SK-N-MC (cell line): ENCODE measurements at regions not wholly inside any gene's neighbourhood (a gene's known extent, or its start where the extent isn't known, plus 50 kb on each side); places are given as distances from the start of the nearest gene placed in this dataset.

ENCODE experiments used
- EZH2 ChIP-seq: fragments of 200-600 bp; sonication (generic); IDR thresholded peaks from one replicate; pipeline ENCODE4 v1.6.1; 2017; ENCODE audit warnings: antibody characterized with exemption
- POLR2AphosphoS5 ChIP-seq: IDR thresholded peaks from 2 replicates; pipeline ENCODE4 v1.6.1; 2012; ENCODE audit warnings: mild to moderate bottlenecking, low read depth, low read length, borderline replicate concordance

DNA sequence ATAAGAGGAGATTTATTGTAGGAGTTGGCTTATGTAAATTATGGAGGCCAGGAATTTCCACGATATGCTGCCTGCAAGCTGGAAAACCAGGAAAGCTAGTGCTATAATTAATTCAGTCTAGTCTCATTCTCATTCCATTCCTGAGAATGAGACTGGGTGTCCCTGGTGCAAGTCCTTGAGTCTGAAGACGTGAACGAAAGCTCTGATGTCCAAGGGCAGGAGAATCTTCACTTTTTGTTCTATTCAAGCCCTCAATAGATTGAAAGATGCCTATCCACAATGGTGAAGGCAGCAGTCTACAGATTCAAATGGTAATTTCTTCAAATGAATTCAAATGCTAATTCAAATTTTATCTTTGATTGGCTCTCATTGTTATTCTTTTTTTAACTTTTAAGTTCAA, 851.1 kb upstream of the MGAT4C start:
- TF ChIP-seq EZH2, result no peak
- TF ChIP-seq POLR2AphosphoS5, result no peak
